Type B pancreatic cell (in vitro differentiated cells): ENCODE measurements at regions not wholly inside any gene's neighbourhood (a gene's known extent, or its start where the extent isn't known, plus 50 kb on each side); places are given as distances from the start of the nearest gene placed in this dataset.

Experiments
- DNase-seq: peaks from one replicate; pipeline ENCODE4 v3.0.0; 2021; ENCODE audit warnings: mixed read lengths; ENCODE audit not compliant: unreplicated experiment; ENCODE audit errors: extremely low spot score
- H3K27ac Mint-ChIP-seq: 2 replicates; pipeline ENCODE4 v1.8.0; 2021; ENCODE audit warnings: mild to moderate bottlenecking, mixed read lengths
- H3K27me3 Mint-ChIP-seq: 2 replicates; pipeline ENCODE4 v1.8.0; 2021; ENCODE audit warnings: mixed read lengths
- H3K36me3 Mint-ChIP-seq: 2 replicates; pipeline ENCODE4 v1.8.0; 2021; ENCODE audit warnings: mixed read lengths
- H3K4me1 Mint-ChIP-seq: one replicate; pipeline ENCODE4 v1.8.0; 2021; ENCODE audit warnings: mixed read lengths; ENCODE audit not compliant: unreplicated experiment
- H3K4me3 Mint-ChIP-seq: 2 replicates; pipeline ENCODE4 v1.8.0; 2021; ENCODE audit warnings: mild to moderate bottlenecking, mixed read lengths
- H3K9me3 Mint-ChIP-seq: 2 replicates; pipeline ENCODE4 v1.8.0; 2021; ENCODE audit warnings: mixed read lengths
- TF ChIP-seq, protein P1 (sequence below): fragments of 200-600 bp; sonication (generic); conservative IDR thresholded peaks from 2 replicates; pipeline ENCODE4 v1.5.0; 2021; ENCODE audit warnings: antibody characterized with exemption, mild to moderate bottlenecking

- TF ChIP-seq, protein P1, sequence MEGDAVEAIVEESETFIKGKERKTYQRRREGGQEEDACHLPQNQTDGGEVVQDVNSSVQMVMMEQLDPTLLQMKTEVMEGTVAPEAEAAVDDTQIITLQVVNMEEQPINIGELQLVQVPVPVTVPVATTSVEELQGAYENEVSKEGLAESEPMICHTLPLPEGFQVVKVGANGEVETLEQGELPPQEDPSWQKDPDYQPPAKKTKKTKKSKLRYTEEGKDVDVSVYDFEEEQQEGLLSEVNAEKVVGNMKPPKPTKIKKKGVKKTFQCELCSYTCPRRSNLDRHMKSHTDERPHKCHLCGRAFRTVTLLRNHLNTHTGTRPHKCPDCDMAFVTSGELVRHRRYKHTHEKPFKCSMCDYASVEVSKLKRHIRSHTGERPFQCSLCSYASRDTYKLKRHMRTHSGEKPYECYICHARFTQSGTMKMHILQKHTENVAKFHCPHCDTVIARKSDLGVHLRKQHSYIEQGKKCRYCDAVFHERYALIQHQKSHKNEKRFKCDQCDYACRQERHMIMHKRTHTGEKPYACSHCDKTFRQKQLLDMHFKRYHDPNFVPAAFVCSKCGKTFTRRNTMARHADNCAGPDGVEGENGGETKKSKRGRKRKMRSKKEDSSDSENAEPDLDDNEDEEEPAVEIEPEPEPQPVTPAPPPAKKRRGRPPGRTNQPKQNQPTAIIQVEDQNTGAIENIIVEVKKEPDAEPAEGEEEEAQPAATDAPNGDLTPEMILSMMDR, result no peak
- Mint-ChIP-seq H3K27me3 (peaks cover 10% of the 10 kb centered on the region), H3K27ac (peak overlapping the region; percentile 34), H3K36me3 (no peaks in the 10 kb centered on the region), H3K4me3 (no peak overlapping the region), H3K9me3 (no peaks in the 10 kb centered on the region), H3K4me1 (peaks cover 37% of the 10 kb centered on the region)
- DNase-seq, result no peak
These were observed 185.3 kb upstream of the WWC1 start for GRCh38 chr5:168106008-168106761.

GRCh38 chr5:168109441-168109840, 182.0 kb upstream of the WWC1 start:
- Mint-ChIP-seq H3K9me3 (no peaks in the 10 kb centered on the region), H3K27ac (no peak overlapping the region), H3K4me3 (no peak overlapping the region), H3K4me1 (peaks cover 39% of the 10 kb centered on the region), H3K36me3 (no peaks in the 10 kb centered on the region), H3K27me3 (peaks cover 16% of the 10 kb centered on the region)
- no peak for DNase-seq
- TF ChIP-seq, protein P1, result no peak

- no peak overlapping the region for H3K4me3 Mint-ChIP-seq
- no peak for DNase-seq
- H3K9me3 Mint-ChIP-seq, result no peaks in the 10 kb centered on the region
- peaks cover 16% of the 10 kb centered on the region for H3K27me3 Mint-ChIP-seq
- H3K27ac Mint-ChIP-seq, result no peak overlapping the region
- peaks cover 33% of the 10 kb centered on the region for H3K4me1 Mint-ChIP-seq
- TF ChIP-seq, protein P1, result no peak
- H3K36me3 Mint-ChIP-seq, result no peaks in the 10 kb centered on the region
These were observed 181.1 kb upstream of the WWC1 start for GRCh38 chr5:168110384-168110783.

GRCh38 chr5:168110870-168111832, 180.3 kb upstream of the WWC1 start:
- no peak overlapping the region for H3K27ac Mint-ChIP-seq
- H3K4me3 Mint-ChIP-seq, result no peak overlapping the region
- no peaks in the 10 kb centered on the region for H3K9me3 Mint-ChIP-seq
- peaks cover 16% of the 10 kb centered on the region for H3K27me3 Mint-ChIP-seq
- TF ChIP-seq, protein P1, result no peak
- H3K4me1 Mint-ChIP-seq, result peaks cover 26% of the 10 kb centered on the region
- H3K36me3 Mint-ChIP-seq, result no peaks in the 10 kb centered on the region
- DNase-seq, result no peak

- Mint-ChIP-seq H3K4me3 (no peak overlapping the region), H3K36me3 (peaks cover 1% of the 10 kb centered on the region), H3K9me3 (no peaks in the 10 kb centered on the region), H3K27ac (no peak overlapping the region), H3K4me1 (peaks cover 24% of the 10 kb centered on the region), H3K27me3 (peaks cover 7% of the 10 kb centered on the region)
- TF ChIP-seq, protein P1, result peak; percentile 79
- DNase-seq, result no peak
These were observed 176.9 kb upstream of the WWC1 start for GRCh38 chr5:168114444-168115017.
